Chondrocyte (in vitro differentiated cells): ENCODE measurements at regions not wholly inside any gene's neighbourhood (a gene's known extent, or its start where the extent isn't known, plus 50 kb on each side); places are given as distances from the start of the nearest gene placed in this dataset.

Experiments
- DNase-seq: peaks from one replicate; pipeline ENCODE4 v3.0.0; 2021; ENCODE audit warnings: mixed read lengths, low spot score
- H3K27ac Mint-ChIP-seq: one replicate; pipeline ENCODE4 v1.8.0; 2021; ENCODE audit warnings: mild to moderate bottlenecking, moderate library complexity, mixed read lengths; ENCODE audit not compliant: unreplicated experiment
- H3K27me3 Mint-ChIP-seq: 2 replicates; pipeline ENCODE4 v1.8.0; 2021; ENCODE audit warnings: low read depth, mixed read lengths
- H3K36me3 Mint-ChIP-seq: 2 replicates; pipeline ENCODE4 v1.8.0; 2021; ENCODE audit warnings: low read depth, mixed read lengths
- H3K4me1 Mint-ChIP-seq: 2 replicates; pipeline ENCODE4 v1.8.0; 2021; ENCODE audit warnings: low read depth, mild to moderate bottlenecking, mixed read lengths
- H3K4me3 Mint-ChIP-seq: one replicate; pipeline ENCODE4 v1.8.0; 2021; ENCODE audit warnings: mild to moderate bottlenecking, moderate library complexity, mixed read lengths; ENCODE audit not compliant: unreplicated experiment
- H3K9me3 Mint-ChIP-seq: 2 replicates; pipeline ENCODE4 v1.8.0; 2021; ENCODE audit warnings: low read depth, mixed read lengths
- TF ChIP-seq, protein P1 (sequence below): fragments of 200-600 bp; sonication (generic); IDR thresholded peaks from 2 replicates; pipeline ENCODE4 v1.5.0; 2021; ENCODE audit warnings: antibody characterized with exemption, mild to moderate bottlenecking, moderate library complexity

DNA sequence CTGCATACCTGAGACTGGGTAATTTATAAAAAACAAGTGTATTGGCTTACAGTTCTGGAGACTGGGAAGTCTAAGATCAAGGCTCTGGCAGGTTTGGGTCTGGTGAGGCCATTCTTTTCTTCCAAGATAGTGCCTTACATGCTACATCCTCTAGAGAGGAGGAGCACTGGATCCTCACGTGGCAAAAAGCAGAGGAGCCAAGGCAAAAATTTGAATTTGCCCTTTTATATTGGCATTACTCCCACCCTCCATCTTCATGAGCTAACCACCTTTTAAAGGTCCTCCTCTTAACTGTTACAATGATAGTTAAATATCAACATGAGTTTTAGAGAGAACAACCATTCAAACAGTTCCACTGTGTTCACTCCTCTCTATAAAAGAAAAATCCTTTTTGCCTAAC, 286.3 kb upstream of the SEL1L start:
- no peaks in the 10 kb centered on the region for H3K4me1 Mint-ChIP-seq
- H3K27me3 Mint-ChIP-seq, result no peaks in the 10 kb centered on the region
- H3K4me3 Mint-ChIP-seq, result no peak overlapping the region
- H3K36me3 Mint-ChIP-seq, result no peaks in the 10 kb centered on the region
- no peak overlapping the region for H3K27ac Mint-ChIP-seq
- TF ChIP-seq, protein P1, sequence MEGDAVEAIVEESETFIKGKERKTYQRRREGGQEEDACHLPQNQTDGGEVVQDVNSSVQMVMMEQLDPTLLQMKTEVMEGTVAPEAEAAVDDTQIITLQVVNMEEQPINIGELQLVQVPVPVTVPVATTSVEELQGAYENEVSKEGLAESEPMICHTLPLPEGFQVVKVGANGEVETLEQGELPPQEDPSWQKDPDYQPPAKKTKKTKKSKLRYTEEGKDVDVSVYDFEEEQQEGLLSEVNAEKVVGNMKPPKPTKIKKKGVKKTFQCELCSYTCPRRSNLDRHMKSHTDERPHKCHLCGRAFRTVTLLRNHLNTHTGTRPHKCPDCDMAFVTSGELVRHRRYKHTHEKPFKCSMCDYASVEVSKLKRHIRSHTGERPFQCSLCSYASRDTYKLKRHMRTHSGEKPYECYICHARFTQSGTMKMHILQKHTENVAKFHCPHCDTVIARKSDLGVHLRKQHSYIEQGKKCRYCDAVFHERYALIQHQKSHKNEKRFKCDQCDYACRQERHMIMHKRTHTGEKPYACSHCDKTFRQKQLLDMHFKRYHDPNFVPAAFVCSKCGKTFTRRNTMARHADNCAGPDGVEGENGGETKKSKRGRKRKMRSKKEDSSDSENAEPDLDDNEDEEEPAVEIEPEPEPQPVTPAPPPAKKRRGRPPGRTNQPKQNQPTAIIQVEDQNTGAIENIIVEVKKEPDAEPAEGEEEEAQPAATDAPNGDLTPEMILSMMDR, result no peak
- DNase-seq, result no peak
- H3K9me3 Mint-ChIP-seq, result peaks cover 14% of the 10 kb centered on the region

DNA sequence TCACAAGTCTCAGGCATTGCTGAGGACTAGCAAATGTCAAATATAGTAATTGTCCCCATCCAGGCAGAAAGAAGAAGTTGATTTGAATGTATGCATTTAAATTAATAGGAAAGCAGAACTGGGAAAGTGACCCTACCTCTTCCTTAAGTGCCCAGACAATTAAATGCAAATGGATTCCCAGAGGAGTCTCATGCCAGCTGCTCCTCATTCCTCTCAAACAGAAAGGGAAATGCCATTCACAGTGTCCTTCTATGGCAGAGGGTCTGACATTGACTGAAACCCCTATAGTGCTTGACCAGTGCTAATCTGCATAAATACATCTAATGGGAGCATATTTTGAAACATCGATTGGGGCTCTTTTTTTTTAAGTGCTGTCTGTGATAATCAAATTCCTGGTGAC, 292.4 kb upstream of the SEL1L start:
- Mint-ChIP-seq H3K36me3 (no peaks in the 10 kb centered on the region), H3K27me3 (no peaks in the 10 kb centered on the region), H3K9me3 (peaks cover 29% of the 10 kb centered on the region), H3K4me1 (no peaks in the 10 kb centered on the region), H3K27ac (no peak overlapping the region), H3K4me3 (no peak overlapping the region)
- no peak for DNase-seq
- TF ChIP-seq, protein P1, result no peak

- H3K4me1 Mint-ChIP-seq, result no peaks in the 10 kb centered on the region
- H3K4me3 Mint-ChIP-seq, result no peak overlapping the region
- no peaks in the 10 kb centered on the region for H3K27me3 Mint-ChIP-seq
- H3K36me3 Mint-ChIP-seq, result no peaks in the 10 kb centered on the region
- TF ChIP-seq, protein P1, result no peak
- peak; percentile 73 for DNase-seq
- H3K9me3 Mint-ChIP-seq, result peaks cover 36% of the 10 kb centered on the region
- no peak overlapping the region for H3K27ac Mint-ChIP-seq
Measured at GRCh38 chr14:81829447-81829846, 295.8 kb upstream of the SEL1L start.

- H3K27me3 Mint-ChIP-seq, result no peaks in the 10 kb centered on the region
- no peaks in the 10 kb centered on the region for H3K4me1 Mint-ChIP-seq
- no peak overlapping the region for H3K4me3 Mint-ChIP-seq
- H3K36me3 Mint-ChIP-seq, result no peaks in the 10 kb centered on the region
- peaks cover 44% of the 10 kb centered on the region for H3K9me3 Mint-ChIP-seq
- DNase-seq, result no peak
- TF ChIP-seq, protein P1, result no peak
- no peak overlapping the region for H3K27ac Mint-ChIP-seq
Measured at GRCh38 chr14:81831128-81831820, 297.6 kb upstream of the SEL1L start.

- no peak overlapping the region for H3K27ac Mint-ChIP-seq
- peaks cover 36% of the 10 kb centered on the region for H3K9me3 Mint-ChIP-seq
Measured at GRCh38 chr14:81834308-81834707, 300.7 kb upstream of the SEL1L start.

More at GRCh38 chr14:81834308-81834707, 300.7 kb upstream of the SEL1L start:
- Mint-ChIP-seq H3K36me3 (no peaks in the 10 kb centered on the region), H3K27me3 (no peaks in the 10 kb centered on the region), H3K4me3 (no peak overlapping the region), H3K4me1 (no peaks in the 10 kb centered on the region)
- DNase-seq, result no peak
- TF ChIP-seq, protein P1, result no peak
